Activated naive CD8-positive, alpha-beta T cell treated with anti-CD3 and anti-CD28 coated beads, Interleukin-2, amount 10 ng/mL, durations not matched to agents 7 days and 5 days (primary cell): ENCODE measurements at regions not wholly inside any gene's neighbourhood (a gene's known extent, or its start where the extent isn't known, plus 50 kb on each side); places are given as distances from the start of the nearest gene placed in this dataset.

ENCODE experiments used
- ATAC-seq: fragments of 150-1000 bp; cut with Tn5 transposase; one replicate; pipeline ENCODE4 v1.10.0; 2021; ENCODE audit warnings: low read depth, moderate library complexity
- POLR2A ChIA-PET: fragments of 350-600 bp; sonication (Branson Sonifier 250); formaldehyde crosslinking; loops from one replicate; lab custom pipeline; 2021; ENCODE audit warnings: antibody characterized with exemption; lab: Charles Lee
- DNase-seq: peaks from one replicate; pipeline ENCODE4 v3.0.0; 2021
- H3K27ac Mint-ChIP-seq: one replicate; pipeline ENCODE4 v1.8.0; 2022; ENCODE audit warnings: mild to moderate bottlenecking, mixed read lengths
- H3K27me3 Mint-ChIP-seq: one replicate; pipeline ENCODE4 v1.8.0; 2022; ENCODE audit warnings: mild to moderate bottlenecking, moderate library complexity, mixed read lengths
- H3K36me3 Mint-ChIP-seq: one replicate; pipeline ENCODE4 v1.8.0; 2021; ENCODE audit warnings: mild to moderate bottlenecking, mixed read lengths
- H3K4me1 Mint-ChIP-seq: one replicate; pipeline ENCODE4 v1.8.0; 2021; ENCODE audit warnings: mixed read lengths
- H3K4me3 Mint-ChIP-seq: one replicate; pipeline ENCODE4 v1.8.0; 2022; ENCODE audit warnings: mild to moderate bottlenecking, moderate library complexity, mixed read lengths
- H3K9me3 Mint-ChIP-seq: one replicate; pipeline ENCODE4 v1.8.0; 2021; ENCODE audit warnings: mixed read lengths

DNA sequence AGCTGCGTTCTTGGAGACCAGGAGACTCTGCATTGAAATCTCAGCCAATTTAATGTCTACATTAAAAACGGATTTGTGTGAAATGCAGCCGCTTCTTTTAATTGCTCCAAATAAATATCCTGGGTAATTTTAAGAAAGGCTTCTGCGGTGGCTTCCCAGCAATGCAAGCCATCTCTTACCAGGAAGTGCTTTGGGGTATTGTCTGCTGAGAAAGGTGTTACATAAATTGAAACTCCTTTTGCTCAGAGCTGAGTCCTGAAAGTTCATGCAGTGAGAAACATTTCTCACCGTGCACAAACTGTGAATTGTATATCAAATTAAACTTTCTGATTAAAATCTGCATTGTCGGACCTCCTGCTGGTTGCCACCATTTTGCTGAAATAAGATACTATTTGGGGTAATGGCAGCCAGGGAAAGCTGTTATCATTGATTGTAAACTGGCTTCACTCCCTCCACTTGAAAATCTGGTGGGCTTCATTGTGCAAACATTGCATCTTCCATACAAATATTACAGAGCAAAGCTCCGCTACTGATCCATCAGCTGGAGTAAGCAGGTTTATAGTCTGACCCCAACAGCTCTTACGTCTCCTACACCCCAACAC is 59.5 kb downstream of the ZIC5 start:
- peaks cover 32% of the 10 kb centered on the region for H3K27me3 Mint-ChIP-seq
- H3K4me3 Mint-ChIP-seq = peak overlapping the region; percentile 55
- peaks cover 4% of the 10 kb centered on the region for H3K36me3 Mint-ChIP-seq
- H3K9me3 Mint-ChIP-seq = no peaks in the 10 kb centered on the region
- H3K4me1 Mint-ChIP-seq = peaks cover 22% of the 10 kb centered on the region
- peak overlapping the region; percentile 60 for H3K27ac Mint-ChIP-seq
- DNase-seq (no peak), ATAC-seq (peak; percentile 56)
- POLR2A ChIA-PET = no interaction called here

DNA sequence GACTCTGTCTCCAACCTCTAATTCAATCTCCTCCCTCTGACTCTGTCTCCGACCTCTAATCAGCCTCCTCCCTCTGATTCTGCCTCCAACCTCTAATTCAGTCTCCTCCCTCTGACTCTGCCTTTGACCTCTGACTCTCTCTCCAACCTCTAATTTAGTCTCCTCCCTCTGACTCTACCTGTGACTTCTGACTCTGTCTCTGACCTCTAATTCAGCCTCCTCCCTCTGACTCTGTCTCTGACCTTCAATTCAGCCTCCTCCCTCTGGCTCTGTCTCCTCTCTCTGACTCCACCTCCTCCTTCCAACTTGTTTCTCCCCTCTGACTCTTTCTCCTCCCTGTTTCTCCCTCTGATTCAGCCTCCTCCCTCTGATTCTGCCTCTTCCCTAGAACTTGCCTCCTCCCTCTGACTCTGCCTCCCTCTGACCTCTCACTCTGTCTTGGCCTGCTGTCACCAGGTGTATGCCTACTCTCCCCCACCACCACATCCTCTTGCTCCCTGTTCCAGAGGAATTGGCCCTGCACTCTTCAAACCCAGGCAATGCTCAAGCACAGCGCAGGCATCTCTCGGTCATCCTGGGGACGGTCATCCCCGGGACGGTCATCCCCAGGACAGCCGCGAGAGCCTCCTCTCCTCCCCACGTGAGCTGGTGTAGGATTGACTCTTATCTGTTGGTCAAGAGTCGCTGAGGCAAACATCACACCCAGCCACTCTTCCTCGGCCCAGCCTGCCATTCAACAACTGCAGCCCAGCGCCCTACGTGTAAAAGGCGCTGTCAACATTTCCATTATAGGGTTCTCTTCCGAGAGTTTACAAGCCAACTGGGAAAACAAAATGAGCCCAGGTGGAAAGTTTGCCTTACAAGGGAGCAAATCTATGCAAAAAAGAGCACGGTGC is 60.2 kb downstream of the ZIC5 start:
- H3K27me3 Mint-ChIP-seq = peaks cover 29% of the 10 kb centered on the region
- DNase-seq (no peak), ATAC-seq (no peak)
- H3K4me3 Mint-ChIP-seq = peak overlapping the region; percentile 55
- H3K27ac Mint-ChIP-seq = peak overlapping the region; percentile 66
- no peaks in the 10 kb centered on the region for H3K9me3 Mint-ChIP-seq
- H3K36me3 Mint-ChIP-seq = peaks cover 4% of the 10 kb centered on the region
- H3K4me1 Mint-ChIP-seq = peaks cover 21% of the 10 kb centered on the region
- POLR2A ChIA-PET = no interaction called here

DNA sequence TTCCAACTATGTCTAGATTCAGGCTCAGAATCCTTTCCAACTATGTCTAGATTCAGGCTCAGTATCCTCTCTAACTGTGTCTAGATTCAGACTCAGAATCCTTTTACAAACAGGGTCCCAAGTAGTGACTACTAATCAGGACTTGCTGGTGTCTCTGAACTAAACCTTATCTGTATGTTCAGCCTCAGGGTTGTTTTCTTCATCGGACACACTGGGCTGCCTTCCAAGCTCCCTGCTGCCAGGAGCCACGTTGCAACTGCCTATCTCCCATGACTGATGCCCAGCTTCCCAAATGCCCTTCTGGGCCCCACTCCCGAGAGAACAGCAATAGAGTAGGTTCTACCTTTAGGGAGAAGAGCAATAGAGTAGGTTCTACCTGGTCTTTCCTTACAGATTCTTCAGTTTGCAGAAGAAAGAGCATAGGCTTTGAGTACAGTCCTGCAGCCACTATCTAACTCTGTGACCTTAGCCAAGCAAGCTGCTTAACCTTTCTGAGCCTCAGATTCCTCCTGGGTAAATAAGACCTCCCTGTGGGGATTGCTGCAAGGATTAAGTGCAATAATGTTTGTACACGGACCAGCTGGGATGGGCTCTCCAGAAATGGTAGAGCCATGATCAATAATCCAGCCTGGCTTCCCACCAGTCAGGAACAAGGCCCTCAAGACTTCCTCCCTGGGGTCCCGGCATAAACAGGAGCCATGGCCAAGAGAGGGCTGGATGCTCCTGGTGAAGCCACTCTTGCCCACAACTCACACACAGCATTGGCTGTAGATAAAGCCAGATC is 61.5 kb downstream of the ZIC5 start:
- H3K4me3 Mint-ChIP-seq = no peak overlapping the region
- ATAC-seq (no peak), DNase-seq (no peak)
- POLR2A ChIA-PET = interaction anchor here (1.0 kb wide), 1 partner anchor 408 kb away, joined by 3 read pairs; the partner anchor contains the start of gene TM9SF2
- H3K36me3 Mint-ChIP-seq = peaks cover 4% of the 10 kb centered on the region
- H3K27ac Mint-ChIP-seq = no peak overlapping the region
- no peaks in the 10 kb centered on the region for H3K9me3 Mint-ChIP-seq
- H3K27me3 Mint-ChIP-seq = peaks cover 28% of the 10 kb centered on the region
- H3K4me1 Mint-ChIP-seq = peaks cover 20% of the 10 kb centered on the region

DNA sequence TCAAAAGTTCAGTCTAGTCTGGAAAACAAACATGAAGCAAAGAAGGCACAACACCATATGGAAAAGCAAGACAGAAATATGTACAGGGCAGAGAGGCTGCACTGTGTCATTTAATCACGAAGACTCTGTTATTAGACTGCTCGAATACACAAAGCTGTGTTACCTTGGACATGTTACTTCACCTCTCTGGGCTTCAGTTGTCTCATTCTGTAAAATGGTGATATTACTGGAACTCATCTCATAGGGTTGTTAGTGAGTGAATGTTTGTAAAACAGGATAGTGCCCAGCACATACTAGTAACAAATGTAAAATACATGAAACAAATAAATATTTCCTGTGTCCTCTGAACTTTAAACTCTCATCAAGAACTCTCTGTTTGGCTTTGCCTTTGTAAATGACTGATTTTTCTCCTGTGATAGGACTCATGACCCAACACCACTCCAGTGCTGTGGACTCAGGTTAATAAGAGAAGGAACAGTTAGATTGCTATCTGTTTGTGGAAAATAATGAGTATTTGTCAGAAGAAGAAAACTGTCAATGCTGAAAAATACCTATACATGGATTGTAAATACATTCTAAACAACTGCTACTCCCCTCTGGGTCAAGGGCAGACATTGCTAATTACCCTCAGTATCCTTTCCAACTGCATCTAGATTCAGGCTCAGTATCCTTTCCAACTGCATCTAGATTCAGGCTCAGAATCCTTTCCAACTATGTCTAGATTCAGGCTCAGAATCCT is 62.3 kb downstream of the ZIC5 start:
- ATAC-seq (no peak), DNase-seq (no peak)
- H3K27ac Mint-ChIP-seq = no peak overlapping the region
- H3K4me3 Mint-ChIP-seq = no peak overlapping the region
- peaks cover 4% of the 10 kb centered on the region for H3K36me3 Mint-ChIP-seq
- H3K27me3 Mint-ChIP-seq = peaks cover 29% of the 10 kb centered on the region
- no peaks in the 10 kb centered on the region for H3K9me3 Mint-ChIP-seq
- H3K4me1 Mint-ChIP-seq = peaks cover 19% of the 10 kb centered on the region
- POLR2A ChIA-PET = no interaction called here

DNA sequence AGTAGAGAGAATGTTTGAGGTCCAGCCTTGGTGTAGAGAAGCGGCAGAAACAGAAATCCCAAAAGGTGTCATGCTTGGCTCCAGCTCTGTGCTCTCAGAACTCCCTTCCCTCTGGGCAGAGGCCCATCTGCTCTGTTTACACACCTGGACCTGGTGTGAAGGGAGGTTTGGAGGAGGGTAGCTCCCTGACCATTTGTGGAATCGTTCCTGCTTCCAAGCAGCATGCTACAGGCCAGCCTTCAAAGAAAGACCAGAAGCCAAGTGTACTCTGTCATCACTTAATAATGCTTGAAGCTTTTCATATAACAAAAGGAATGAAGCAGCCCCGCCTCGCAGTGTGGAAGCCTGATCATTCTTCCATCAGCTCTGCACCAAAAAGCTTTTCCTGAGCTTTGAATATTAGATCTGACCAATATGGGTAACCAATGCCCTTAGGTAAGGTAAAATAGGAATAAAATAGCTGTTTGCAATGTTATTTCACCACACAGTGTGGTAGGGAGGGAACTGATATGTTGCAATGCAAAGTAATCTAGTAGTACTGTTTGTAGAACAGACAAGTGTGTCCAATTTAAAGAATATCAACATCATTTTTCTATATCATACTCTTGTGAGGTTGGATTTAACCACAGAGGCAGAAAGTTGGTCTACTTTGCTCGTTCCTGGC is 63.3 kb downstream of the ZIC5 start:
- POLR2A ChIA-PET = no interaction called here
- Mint-ChIP-seq H3K36me3 (peaks cover 4% of the 10 kb centered on the region), H3K27me3 (peaks cover 39% of the 10 kb centered on the region)

DNA sequence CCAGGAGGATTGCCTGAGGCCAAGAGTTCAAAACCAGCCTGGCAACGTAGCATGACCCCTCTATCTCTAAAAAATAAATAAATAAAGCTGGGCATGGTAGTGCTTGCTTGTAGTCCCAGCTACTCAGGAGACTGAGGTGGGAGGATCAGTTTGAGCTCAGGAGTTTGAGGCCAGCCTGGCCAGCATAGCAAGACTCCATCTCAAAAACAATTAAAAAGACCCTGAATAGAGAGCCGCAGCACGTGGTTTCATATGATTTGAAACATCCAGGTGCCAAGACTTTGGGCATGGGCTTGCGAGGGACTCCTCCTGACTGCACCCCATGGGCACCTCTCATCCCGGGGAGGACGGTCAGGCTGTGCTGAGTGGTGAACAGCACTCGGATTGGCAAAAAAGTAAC is 63.9 kb downstream of the ZIC5 start:
- ATAC-seq = no peak
- H3K27me3 Mint-ChIP-seq = peaks cover 42% of the 10 kb centered on the region
- POLR2A ChIA-PET = no interaction called here
- peaks cover 10% of the 10 kb centered on the region for H3K4me1 Mint-ChIP-seq
- H3K4me3 Mint-ChIP-seq = no peak overlapping the region
- no peak overlapping the region for H3K27ac Mint-ChIP-seq
- no peak for DNase-seq
- peaks cover 4% of the 10 kb centered on the region for H3K36me3 Mint-ChIP-seq
- no peaks in the 10 kb centered on the region for H3K9me3 Mint-ChIP-seq

More for the DNA sequence above, 63.3 kb downstream of the ZIC5 start:
- peaks cover 13% of the 10 kb centered on the region for H3K4me1 Mint-ChIP-seq
- H3K4me3 Mint-ChIP-seq = no peak overlapping the region
- H3K27ac Mint-ChIP-seq = no peak overlapping the region
- no peaks in the 10 kb centered on the region for H3K9me3 Mint-ChIP-seq
- no peak for ATAC-seq
- no peak for DNase-seq

- H3K9me3 Mint-ChIP-seq = no peaks in the 10 kb centered on the region
- peaks cover 45% of the 10 kb centered on the region for H3K27me3 Mint-ChIP-seq
- H3K36me3 Mint-ChIP-seq = peaks cover 4% of the 10 kb centered on the region
- DNase-seq = no peak
- ATAC-seq = no peak
- no peak overlapping the region for H3K27ac Mint-ChIP-seq
- POLR2A ChIA-PET = no interaction called here
- H3K4me1 Mint-ChIP-seq = peaks cover 9% of the 10 kb centered on the region
- H3K4me3 Mint-ChIP-seq = no peak overlapping the region
Measured at GRCh38 chr13:99907038-99907437, 64.5 kb downstream of the ZIC5 start.

- POLR2A ChIA-PET = no interaction called here
- Mint-ChIP-seq H3K4me3 (no peak overlapping the region), H3K27me3 (peaks cover 51% of the 10 kb centered on the region), H3K36me3 (no peaks in the 10 kb centered on the region), H3K9me3 (no peaks in the 10 kb centered on the region), H3K4me1 (no peaks in the 10 kb centered on the region), H3K27ac (no peak overlapping the region)
- ATAC-seq (no peak), DNase-seq (no peak)
Measured at GRCh38 chr13:99905814-99906213, 65.8 kb downstream of the ZIC5 start.

GRCh38 chr13:99905224-99905623 is 66.3 kb downstream of the ZIC5 start:
- Mint-ChIP-seq H3K4me1 (peaks cover 4% of the 10 kb centered on the region), H3K27ac (no peak overlapping the region), H3K27me3 (peaks cover 51% of the 10 kb centered on the region), H3K9me3 (no peaks in the 10 kb centered on the region), H3K4me3 (no peak overlapping the region), H3K36me3 (no peaks in the 10 kb centered on the region)
- no peak for DNase-seq
- ATAC-seq = no peak
- POLR2A ChIA-PET = no interaction called here

DNA sequence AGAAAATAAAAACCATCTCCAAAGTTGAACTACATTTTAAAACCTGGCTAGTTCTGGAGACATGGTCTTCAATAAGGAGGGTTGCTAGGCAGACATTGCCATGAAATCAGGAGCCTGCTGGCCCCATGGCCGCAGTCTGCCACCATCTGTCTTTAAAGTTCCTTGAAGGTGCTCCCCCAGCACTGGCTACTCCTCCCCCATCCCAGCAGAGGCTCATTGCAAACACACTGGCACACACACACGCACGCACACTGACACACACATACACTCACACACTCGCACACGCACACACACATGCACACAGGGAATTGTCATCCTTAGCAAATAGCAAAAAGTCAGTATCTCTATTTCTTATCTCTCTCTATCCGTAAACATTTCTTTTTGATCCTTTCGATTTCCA is 68.4 kb downstream of the ZIC5 start:
- no peak overlapping the region for H3K4me3 Mint-ChIP-seq
- POLR2A ChIA-PET = no interaction called here
- ATAC-seq (no peak), DNase-seq (no peak)
- H3K4me1 Mint-ChIP-seq = peaks cover 5% of the 10 kb centered on the region
- no peaks in the 10 kb centered on the region for H3K36me3 Mint-ChIP-seq
- H3K9me3 Mint-ChIP-seq = no peaks in the 10 kb centered on the region
- no peak overlapping the region for H3K27ac Mint-ChIP-seq
- peaks cover 50% of the 10 kb centered on the region for H3K27me3 Mint-ChIP-seq

DNA sequence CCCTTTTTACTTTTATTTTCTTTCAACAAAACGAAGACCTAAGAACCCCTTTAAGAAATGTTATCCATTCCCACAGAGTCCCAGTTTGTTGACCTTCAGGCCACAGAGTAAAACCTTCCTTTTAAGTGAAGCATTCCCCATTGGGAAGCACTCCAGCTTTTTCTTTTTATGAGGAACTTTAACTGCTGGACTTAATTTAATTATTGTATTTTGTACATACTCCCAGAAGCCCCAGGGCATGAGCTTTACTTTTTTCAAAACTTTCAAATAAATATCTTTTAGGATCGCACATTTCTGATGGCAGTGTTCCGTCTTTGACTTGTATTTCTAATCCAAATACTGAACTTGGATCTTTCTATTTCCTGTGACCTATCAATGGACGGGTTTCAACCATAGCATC is 68.9 kb downstream of the ZIC5 start:
- POLR2A ChIA-PET = no interaction called here
- no peak overlapping the region for H3K27ac Mint-ChIP-seq

GRCh38 chr13:99900960-99901359 is 70.6 kb downstream of the ZIC5 start:
- POLR2A ChIA-PET = no interaction called here
- H3K36me3 Mint-ChIP-seq = no peaks in the 10 kb centered on the region
- H3K27me3 Mint-ChIP-seq = peaks cover 59% of the 10 kb centered on the region
- no peaks in the 10 kb centered on the region for H3K9me3 Mint-ChIP-seq
- no peak overlapping the region for H3K4me3 Mint-ChIP-seq
- peaks cover 5% of the 10 kb centered on the region for H3K4me1 Mint-ChIP-seq
- no peak for DNase-seq
- H3K27ac Mint-ChIP-seq = no peak overlapping the region
- ATAC-seq = no peak

More for the DNA sequence above, 68.9 kb downstream of the ZIC5 start:
- Mint-ChIP-seq H3K27me3 (peaks cover 51% of the 10 kb centered on the region), H3K4me3 (no peak overlapping the region), H3K36me3 (no peaks in the 10 kb centered on the region), H3K4me1 (peaks cover 5% of the 10 kb centered on the region), H3K9me3 (no peaks in the 10 kb centered on the region)
- DNase-seq = no peak
- ATAC-seq = no peak
